Nephron progenitor cell (in vitro differentiated cells): ENCODE measurements at regions not wholly inside any gene's neighbourhood (a gene's known extent, or its start where the extent isn't known, plus 50 kb on each side); places are given as distances from the start of the nearest gene placed in this dataset.

Source experiments
- DNase-seq: peaks from one replicate; pipeline ENCODE4 v3.0.0; 2021
- H3K27ac Mint-ChIP-seq: 2 replicates; pipeline ENCODE4 v1.8.0; 2021; ENCODE audit warnings: mild to moderate bottlenecking, moderate library complexity, mixed read lengths
- H3K27me3 Mint-ChIP-seq: 2 replicates; pipeline ENCODE4 v1.8.0; 2021; ENCODE audit warnings: mild to moderate bottlenecking, low read depth, mixed read lengths; ENCODE audit not compliant: poor library complexity
- H3K36me3 Mint-ChIP-seq: 2 replicates; pipeline ENCODE4 v1.8.0; 2021; ENCODE audit warnings: low read depth, mixed read lengths
- H3K4me1 Mint-ChIP-seq: 2 replicates; pipeline ENCODE4 v1.8.0; 2021; ENCODE audit warnings: mixed read lengths
- H3K4me3 Mint-ChIP-seq: 2 replicates; pipeline ENCODE4 v1.8.0; 2021; ENCODE audit warnings: mild to moderate bottlenecking, moderate library complexity, mixed read lengths
- H3K9me3 Mint-ChIP-seq: 2 replicates; pipeline ENCODE4 v1.8.0; 2021; ENCODE audit warnings: mild to moderate bottlenecking, moderate library complexity, mixed read lengths
- CTCF ChIP-seq: fragments of 200-600 bp; sonication (generic); IDR thresholded peaks from 2 replicates; pipeline ENCODE4 v1.5.0; 2021; ENCODE audit warnings: antibody characterized with exemption

- TF ChIP-seq CTCF = no peak
- no peak for DNase-seq
- H3K36me3 Mint-ChIP-seq = peaks cover 24% of the 10 kb centered on the region
- H3K27me3 Mint-ChIP-seq = no peaks in the 10 kb centered on the region
- H3K4me3 Mint-ChIP-seq = no peak overlapping the region
- H3K9me3 Mint-ChIP-seq = peaks cover 18% of the 10 kb centered on the region
- no peak overlapping the region for H3K27ac Mint-ChIP-seq
- no peaks in the 10 kb centered on the region for H3K4me1 Mint-ChIP-seq
These were observed 217.9 kb downstream of the RFC3 start for GRCh38 chr13:34035676-34036325.

GRCh38 chr13:34037636-34038540 lies 219.9 kb downstream of the RFC3 start:
- peaks cover 34% of the 10 kb centered on the region for H3K36me3 Mint-ChIP-seq
- H3K9me3 Mint-ChIP-seq = peaks cover 18% of the 10 kb centered on the region
- H3K4me1 Mint-ChIP-seq = no peaks in the 10 kb centered on the region
- no peaks in the 10 kb centered on the region for H3K27me3 Mint-ChIP-seq
- TF ChIP-seq CTCF = no peak
- DNase-seq = no peak
- no peak overlapping the region for H3K4me3 Mint-ChIP-seq
- no peak overlapping the region for H3K27ac Mint-ChIP-seq

- H3K4me3 Mint-ChIP-seq = no peak overlapping the region
- H3K4me1 Mint-ChIP-seq = no peaks in the 10 kb centered on the region
These were observed 220.7 kb downstream of the RFC3 start for GRCh38 chr13:34038541-34039068.

GRCh38 chr13:34039678-34040077 lies 221.7 kb downstream of the RFC3 start:
- Mint-ChIP-seq H3K9me3 (peaks cover 9% of the 10 kb centered on the region), H3K27ac (no peak overlapping the region), H3K4me3 (no peak overlapping the region), H3K4me1 (no peaks in the 10 kb centered on the region), H3K36me3 (peaks cover 26% of the 10 kb centered on the region), H3K27me3 (no peaks in the 10 kb centered on the region)
- no peak for TF ChIP-seq CTCF
- no peak for DNase-seq

More at GRCh38 chr13:34038541-34039068, 220.7 kb downstream of the RFC3 start:
- peaks cover 18% of the 10 kb centered on the region for H3K9me3 Mint-ChIP-seq
- H3K36me3 Mint-ChIP-seq = peaks cover 35% of the 10 kb centered on the region
- no peak overlapping the region for H3K27ac Mint-ChIP-seq
- DNase-seq = no peak
- no peaks in the 10 kb centered on the region for H3K27me3 Mint-ChIP-seq
- no peak for TF ChIP-seq CTCF

- peaks cover 15% of the 10 kb centered on the region for H3K36me3 Mint-ChIP-seq
- H3K9me3 Mint-ChIP-seq = no peaks in the 10 kb centered on the region
- H3K27ac Mint-ChIP-seq = no peak overlapping the region
- TF ChIP-seq CTCF = no peak
- no peaks in the 10 kb centered on the region for H3K4me1 Mint-ChIP-seq
- no peak overlapping the region for H3K4me3 Mint-ChIP-seq
- no peaks in the 10 kb centered on the region for H3K27me3 Mint-ChIP-seq
- no peak for DNase-seq
These were observed 222.9 kb downstream of the RFC3 start for GRCh38 chr13:34040863-34041262.
